Hippocampal formation (tissue), 2 donors: ENCODE measurements at regions not wholly inside any gene's neighbourhood (a gene's known extent, or its start where the extent isn't known, plus 50 kb on each side); places are given as distances from the start of the nearest gene placed in this dataset.

Experiments
- DNase-seq, 2 donors: peaks; one replicate each; lab custom pipeline; 2025; lab: John Stamatoyannopoulos, UW

- DNase-seq: no peak
Observed at GRCh38 chr4:176843710-176844109, 51.0 kb upstream of the VEGFC start.

- no peak for DNase-seq
Observed at GRCh38 chr4:176844448-176844847, 51.7 kb upstream of the VEGFC start.

- no peak for DNase-seq
Observed at GRCh38 chr4:176845636-176846035, 52.9 kb upstream of the VEGFC start.

GRCh38 chr4:176849076-176849475, 56.4 kb upstream of the VEGFC start:
- no peak for DNase-seq

- no peak for DNase-seq
Observed at GRCh38 chr4:176850436-176850835, 57.7 kb upstream of the VEGFC start.

- DNase-seq: no peak
Observed at GRCh38 chr4:176856421-176856820, 63.7 kb upstream of the VEGFC start.

GRCh38 chr4:176858839-176859238, 66.1 kb upstream of the VEGFC start:
- DNase-seq: no peak

GRCh38 chr4:176864238-176864637, 71.5 kb upstream of the VEGFC start:
- no peak for DNase-seq

GRCh38 chr4:176868676-176869075, 76.0 kb upstream of the VEGFC start:
- no peak for DNase-seq

- no peak for DNase-seq
Observed at GRCh38 chr4:176872461-176872860, 79.7 kb upstream of the VEGFC start.

GRCh38 chr4:176874721-176875445, 82.2 kb upstream of the VEGFC start:
- no peak for DNase-seq

GRCh38 chr4:176875446-176875930, 82.8 kb upstream of the VEGFC start:
- no peak for DNase-seq

- no peak for DNase-seq
Observed at GRCh38 chr4:176879380-176880116, 86.8 kb upstream of the VEGFC start.

- no peak for DNase-seq
Observed at GRCh38 chr4:176882206-176882605, 89.5 kb upstream of the VEGFC start.

- no peak for DNase-seq
Observed at GRCh38 chr4:176883108-176883550, 90.4 kb upstream of the VEGFC start.

- no peak for DNase-seq
Observed at GRCh38 chr4:176883681-176884418, 91.1 kb upstream of the VEGFC start.

GRCh38 chr4:176885224-176885623, 92.5 kb upstream of the VEGFC start:
- no peak for DNase-seq

GRCh38 chr4:176886135-176886534, 93.4 kb upstream of the VEGFC start:
- no peak for DNase-seq

GRCh38 chr4:176889776-176890175, 97.1 kb upstream of the VEGFC start:
- no peak for DNase-seq

GRCh38 chr4:176894498-176894897, 101.8 kb upstream of the VEGFC start:
- DNase-seq: no peak

- DNase-seq: no peak
Observed at GRCh38 chr4:176896211-176896610, 103.5 kb upstream of the VEGFC start.

GRCh38 chr4:176897226-176897625, 104.5 kb upstream of the VEGFC start:
- no peak for DNase-seq

GRCh38 chr4:176898791-176899190, 106.1 kb upstream of the VEGFC start:
- no peak for DNase-seq
